H1 (cell line): ENCODE measurements at regions not wholly inside any gene's neighbourhood (a gene's known extent, or its start where the extent isn't known, plus 50 kb on each side); places are given as distances from the start of the nearest gene placed in this dataset.

Source experiments
- CTCF ChIA-PET: fragments of 300-600 bp; sonication (Branson Sonifier 250); formaldehyde crosslinking; loops from one replicate; lab custom pipeline; 2021; ENCODE audit not compliant: partially characterized antibody; lab: Charles Lee
- POLR2A ChIA-PET: fragments of 300-600 bp; sonication (Branson Sonifier 250); formaldehyde crosslinking; loops from one replicate; lab custom pipeline; 2021; ENCODE audit warnings: inconsistent platforms; ENCODE audit not compliant: partially characterized antibody; lab: Charles Lee
- DNase-seq, 2 experiments: peaks; one replicate each; pipeline versions ENCODE4 v3.0.0 to v3.0.0-alpha.2; 2010 to 2022; ENCODE audit warnings: low spot score in 2 of 2, low read depth in 1 of 2, mixed read lengths in 1 of 2
- FAIRE-seq: peaks from 2 replicates; lab custom pipeline; 2011; peaks lifted over from hg19 to GRCh38; lab: Jason Lieb, UNC
- H2AFZ ChIP-seq: 2 replicates; pipeline ENCODE4 v1.8.1; 2012; ENCODE audit warnings: low read length, inconsistent platforms
- H2AK5ac ChIP-seq: 2 replicates; pipeline ENCODE4 v1.6.1; 2013; ENCODE audit warnings: low read depth, low read length
- H2BK120ac ChIP-seq: replicated peaks from 2 replicates; pipeline ENCODE3; 2013; ENCODE audit warnings: low read depth, low read length, inconsistent platforms
- H2BK12ac ChIP-seq: 2 replicates; pipeline ENCODE4 v1.6.1; 2013; ENCODE audit warnings: low read depth, low read length
- H2BK15ac ChIP-seq: 2 replicates; pipeline ENCODE4 v1.6.1; 2013; ENCODE audit warnings: low read length
- H2BK20ac ChIP-seq: 2 replicates; pipeline ENCODE4 v1.6.1; 2013; ENCODE audit warnings: low read length
- H2BK5ac ChIP-seq: 2 replicates; pipeline ENCODE4 v1.6.1; 2013; ENCODE audit warnings: low read depth, low read length
- H3K14ac ChIP-seq: 2 replicates; pipeline ENCODE4 v1.6.1; 2013; ENCODE audit warnings: inconsistent platforms; ENCODE audit not compliant: insufficient read length
- H3K18ac ChIP-seq: 2 replicates; pipeline ENCODE4 v1.6.1; 2013; ENCODE audit warnings: low read length; ENCODE audit errors: extremely low read depth
- H3K23ac ChIP-seq: 2 replicates; pipeline ENCODE4 v1.6.1; 2013; ENCODE audit warnings: inconsistent platforms; ENCODE audit not compliant: insufficient read length
- H3K23me2 ChIP-seq: 2 replicates; pipeline ENCODE4 v1.6.1; 2013; ENCODE audit warnings: low read depth, low read length
- H3K27ac ChIP-seq: 2 replicates; pipeline ENCODE4 v1.6.1; 2011; ENCODE audit warnings: low read depth, low read length, inconsistent platforms
- H3K27me3 ChIP-seq, 4 experiments: replicated peaks in 1 of 4; 1 replicate in 1 of 4; 2 replicates in 3 of 4; pipeline versions ENCODE4 v1.6.1 to v1.8.1; 2011 to 2013; ENCODE audit warnings: low read length in 3 of 4, mild to moderate bottlenecking in 3 of 4, inconsistent platforms in 2 of 4, mixed read lengths in 2 of 4, moderate library complexity in 1 of 4; ENCODE audit not compliant: control insufficient read depth in 3 of 4, insufficient read depth in 3 of 4; ENCODE audit errors: extremely low read depth in 1 of 4
- H3K36me3 ChIP-seq, 4 experiments: 2 replicates each; pipeline versions ENCODE4 v1.6.1 to v1.8.1; 2011 to 2013; ENCODE audit warnings: mild to moderate bottlenecking in 4 of 4, low read length in 3 of 4, moderate library complexity in 2 of 4, control low read depth in 1 of 4, inconsistent platforms in 1 of 4; ENCODE audit not compliant: insufficient read depth in 4 of 4, control insufficient read depth in 2 of 4
- H3K4ac ChIP-seq: replicated peaks from 2 replicates; pipeline ENCODE3; 2013; ENCODE audit warnings: low read length, low read depth, mixed read lengths, inconsistent platforms; ENCODE audit not compliant: insufficient read length
- H3K4me1 ChIP-seq, 4 experiments: replicated peaks in 1 of 4; 1 replicate in 1 of 4; 2 replicates in 3 of 4; pipeline versions ENCODE4 v1.6.1 to v1.8.1; 2011 to 2013; ENCODE audit warnings: low read length in 3 of 4, inconsistent platforms in 2 of 4, mixed read lengths in 1 of 4; ENCODE audit not compliant: insufficient read depth in 4 of 4, control insufficient read depth in 3 of 4
- H3K4me2 ChIP-seq, 2 experiments: 2 replicates each; pipeline versions ENCODE4 v1.6.1 to v1.8.1; 2011 to 2013; ENCODE audit warnings: low read depth in 2 of 2, low read length in 2 of 2, control low read depth in 1 of 2, inconsistent platforms in 1 of 2, mild to moderate bottlenecking in 1 of 2; ENCODE audit not compliant: insufficient read depth in 1 of 2
- H3K4me3 ChIP-seq, 4 experiments: fragments of 200-600, 300-600 bp in 1 of 4; sonication (generic), shearing (Covaris generic), sonication (Bioruptor Twin) in 1 of 4; 2 replicates each; pipeline versions ENCODE4 v1.5.1 to v1.8.1; 2011 to 2016; ENCODE audit warnings: low read length in 4 of 4, low read depth in 3 of 4, control low read depth in 2 of 4, inconsistent platforms in 2 of 4, mild to moderate bottlenecking in 2 of 4, mixed read lengths in 1 of 4, moderate library complexity in 1 of 4; ENCODE audit not compliant: insufficient read depth in 2 of 4; ENCODE audit errors: extremely low read depth in 1 of 4
- H3K56ac ChIP-seq: replicated peaks from 2 replicates; pipeline ENCODE3; 2013; ENCODE audit warnings: low read depth, mild to moderate bottlenecking, mixed read lengths, low read length, inconsistent platforms; ENCODE audit not compliant: insufficient read length
- H3K79me1 ChIP-seq: 2 replicates; pipeline ENCODE4 v1.6.1; 2013; ENCODE audit warnings: low read depth, low read length, control low read depth
- H3K79me2 ChIP-seq, 2 experiments: 2 replicates each; pipeline versions ENCODE4 v1.6.1 to v1.8.1; 2012 to 2013; ENCODE audit warnings: low read length in 2 of 2, mild to moderate bottlenecking in 2 of 2, inconsistent platforms in 1 of 2; ENCODE audit not compliant: insufficient read depth in 2 of 2, control insufficient read depth in 1 of 2
- H3K9ac ChIP-seq, 4 experiments: replicated peaks in 1 of 4; 1 replicate in 1 of 4; 2 replicates in 3 of 4; pipeline versions ENCODE4 v1.6.1 to v1.8.1; 2011 to 2013; ENCODE audit warnings: low read depth in 3 of 4, low read length in 3 of 4, control low read depth in 2 of 4, mild to moderate bottlenecking in 2 of 4, moderate library complexity in 2 of 4, inconsistent platforms in 1 of 4; ENCODE audit errors: extremely low read depth in 1 of 4
- H3K9me3 ChIP-seq, 2 experiments: 2 replicates each; pipeline versions ENCODE4 v1.6.1 to v1.8.1; 2012 to 2013; ENCODE audit warnings: mild to moderate bottlenecking in 2 of 2, moderate library complexity in 2 of 2, control low read depth in 1 of 2, inconsistent platforms in 1 of 2, low read depth in 1 of 2, low read length in 1 of 2, mixed read lengths in 1 of 2; ENCODE audit not compliant: insufficient read depth in 2 of 2
- H4K20me1 ChIP-seq, 2 experiments: replicated peaks in 1 of 2; 2 replicates each; pipeline versions ENCODE3 to v1.8.1; 2011 to 2013; ENCODE audit warnings: inconsistent platforms in 2 of 2, low read length in 2 of 2, mild to moderate bottlenecking in 1 of 2; ENCODE audit not compliant: insufficient read depth in 2 of 2, control insufficient read depth in 1 of 2
- H4K5ac ChIP-seq: 2 replicates; pipeline ENCODE4 v1.6.1; 2013; ENCODE audit warnings: low read length, low read depth, mixed read lengths, inconsistent platforms; ENCODE audit not compliant: insufficient read length
- H4K8ac ChIP-seq: 2 replicates; pipeline ENCODE4 v1.8.0; 2013; ENCODE audit warnings: mild to moderate bottlenecking, moderate library complexity, low read length, inconsistent platforms; ENCODE audit not compliant: insufficient read depth; ENCODE audit errors: extremely low read depth
- H4K91ac ChIP-seq: replicated peaks from 2 replicates; pipeline ENCODE3; 2013; ENCODE audit warnings: low read length, mixed read lengths, inconsistent platforms; ENCODE audit not compliant: insufficient read length
- ATF2 ChIP-seq: IDR thresholded peaks from 2 replicates; pipeline ENCODE4 v1.6.1; 2012; ENCODE audit warnings: low read length, inconsistent platforms
- CBX5 ChIP-seq: fragments of 300-800, 300-1000 bp; sonication (generic); IDR thresholded peaks from 2 replicates; pipeline ENCODE4 v1.7.1; 2016; ENCODE audit warnings: antibody characterized with exemption, low read length, low read depth
- CHD2 ChIP-seq: IDR thresholded peaks from 2 replicates; pipeline ENCODE4 v1.6.1; 2012; ENCODE audit warnings: low read length, improper control_type of control experiment
- RFX5 ChIP-seq: IDR thresholded peaks from 2 replicates; pipeline ENCODE4 v1.6.1; 2011; ENCODE audit warnings: low read depth, low read length, improper control_type of control experiment, borderline replicate concordance
- WGBS, 2 experiments: shearing (Covaris generic) in 1 of 2; methylation state at CpG; one replicate each; pipeline versions ENCODE4 v1.1.6 to v1.1.7; 2013 to 2015; ENCODE audit warnings: low lambda C conversion rate in 2 of 2, mixed read lengths in 2 of 2, inconsistent platforms in 1 of 2, low coverage in 1 of 2, missing lambda C conversion rate in 1 of 2; ENCODE audit not compliant: insufficient replicate concordance in 2 of 2, insufficient coverage in 1 of 2, insufficient read length in 1 of 2; ENCODE audit errors: extremely low coverage in 1 of 2, missing lambda C conversion rate in 1 of 2; 5-methylcytosine and 5-hydroxymethylcytosine counted together

GRCh38 chr18:73288813-73289212 lies 421.0 kb upstream of the NETO1 start:
- no peak overlapping the region for H3K56ac ChIP-seq
- H3K9ac ChIP-seq, result no peak overlapping the region
- no peak overlapping the region for H2AFZ ChIP-seq
- H3K36me3 ChIP-seq, result no peaks in the 10 kb centered on the region
- CTCF ChIA-PET, result no interaction called here
- H4K91ac ChIP-seq, result no peak overlapping the region
- H3K23ac ChIP-seq, result no peak overlapping the region
- H4K5ac ChIP-seq, result no peak overlapping the region
- POLR2A ChIA-PET, result no interaction called here
- no peaks in the 10 kb centered on the region for H3K27me3 ChIP-seq
- H4K20me1 ChIP-seq, result no peaks in the 10 kb centered on the region
- no peak overlapping the region for H2AK5ac ChIP-seq
- H2BK15ac ChIP-seq, result no peak overlapping the region
- FAIRE-seq (no peak), DNase-seq (no peak)
- WGBS, 2 experiments, result 93% methylated on average over 3 of the region's 3 CpGs; no CpG with 5 or more reads in 1 of the 2 experiments
- no peak overlapping the region for H3K4ac ChIP-seq
- H3K18ac ChIP-seq, result no peak overlapping the region
- no peak overlapping the region for H2BK5ac ChIP-seq
- H2BK12ac ChIP-seq, result no peak overlapping the region
- no peak overlapping the region for H3K27ac ChIP-seq
- no peak overlapping the region for H2BK20ac ChIP-seq
- H3K14ac ChIP-seq, result no peak overlapping the region
- no peak overlapping the region for H3K4me3 ChIP-seq
- no peak overlapping the region for H3K4me2 ChIP-seq
- no peaks in the 10 kb centered on the region for H3K79me2 ChIP-seq
- no peak overlapping the region for H2BK120ac ChIP-seq
- H3K4me1 ChIP-seq, result peaks cover 0 to 3% (median 0%) of the 10 kb centered on the region in 4 experiments; a peak in 1 of 7 replicates
- no peaks in the 10 kb centered on the region for H3K23me2 ChIP-seq
- no peaks in the 10 kb centered on the region for H3K9me3 ChIP-seq
- no peak overlapping the region for H4K8ac ChIP-seq
- H3K79me1 ChIP-seq, result no peaks in the 10 kb centered on the region
- TF ChIP-seq ATF2 (no peak), CHD2 (no peak), RFX5 (no peak), CBX5 (no peak)
